K562 (cell line): ENCODE measurements at regions not wholly inside any gene's neighbourhood (a gene's known extent, or its start where the extent isn't known, plus 50 kb on each side); places are given as distances from the start of the nearest gene placed in this dataset.
"Not testable (repeated sequence)": the region's sequence is repeated elsewhere in the genome, so short reads cannot be mapped to it uniquely, and the experiment has no call there.

Source experiments
- ATAC-seq: fragments of 200-7000 bp; cut with Tn5 transposase; 3 replicates; pipeline ENCODE4 v1.9.1; 2020; ENCODE audit warnings: moderate library complexity
- BruUV-seq: library from RNA; stranded (reverse); fragments of 400-500 nt; replicated peaks from 2 replicates; lab custom pipeline; 2021; lab: Mats Ljungman, UMichigan
- CTCF ChIA-PET: fragments of 300-600 bp; formaldehyde crosslinking; extraction: SDS; loops from one replicate; lab custom pipeline; 2021; ENCODE audit warnings: low intra/inter-chr PET ratio; lab: Yijun Ruan, JAX
- POLR2A ChIA-PET: fragments of 300-600, 350-650 bp; sonication (Branson Sonifier 250); formaldehyde crosslinking; extraction: SDS; loops from one replicate; lab custom pipeline; 2021; ENCODE audit warnings: antibody characterized with exemption, inconsistent platforms; lab: Yijun Ruan, JAX
- DNase-seq, 4 experiments: peaks; one replicate each; pipeline versions ENCODE4 v3.0.0 to v3.0.0-alpha.2; 2011 to 2018; ENCODE audit warnings: low spot score in 3 of 4, mixed read lengths in 3 of 4; ENCODE audit errors: extremely low read depth in 1 of 4
- FAIRE-seq: peaks from 2 replicates; lab custom pipeline; 2011; peaks lifted over from hg19 to GRCh38; lab: Jason Lieb, UNC
- H2AFZ ChIP-seq: 2 replicates; pipeline ENCODE4 v1.6.0; 2011; ENCODE audit warnings: low read depth, low read length, control low read depth, inconsistent platforms
- H3K27ac ChIP-seq: fragments of 200-600 bp; 3 replicates; pipeline ENCODE4 v1.8.0; 2011; ENCODE audit warnings: low read depth, mild to moderate bottlenecking, control low read depth, inconsistent platforms, low read length, moderate library complexity, mixed read lengths; ENCODE audit errors: extremely low read depth
- H3K27me3 ChIP-seq, 2 experiments: fragments of 300-600 bp in 1 of 2; 2 replicates in 1 of 2; 3 replicates in 1 of 2; pipeline versions ENCODE4 v1.6.0 to v1.8.0; 2011; ENCODE audit warnings: inconsistent platforms in 2 of 2, low read length in 2 of 2, mild to moderate bottlenecking in 1 of 2, mixed read lengths in 1 of 2, moderate library complexity in 1 of 2; ENCODE audit not compliant: control insufficient read depth in 2 of 2, insufficient read depth in 2 of 2
- H3K36me3 ChIP-seq: fragments of 300-600 bp; 3 replicates; pipeline ENCODE4 v1.8.0; 2011; ENCODE audit warnings: mild to moderate bottlenecking, low read length, inconsistent platforms; ENCODE audit not compliant: control insufficient read depth, insufficient read depth
- H3K4me1 ChIP-seq, 2 experiments: fragments of 200-600 bp in 1 of 2; replicated peaks in 1 of 2; 2 replicates in 1 of 2; 3 replicates in 1 of 2; pipeline versions ENCODE4 v1.5.1 to v1.8.0; 2011; ENCODE audit warnings: inconsistent platforms in 2 of 2, low read length in 2 of 2, mild to moderate bottlenecking in 1 of 2, mixed read lengths in 1 of 2, moderate library complexity in 1 of 2; ENCODE audit not compliant: control insufficient read depth in 2 of 2, insufficient read depth in 2 of 2
- H3K4me2 ChIP-seq: 2 replicates; pipeline ENCODE4 v1.6.1; 2011; ENCODE audit warnings: low read length, control low read depth, inconsistent platforms, mixed read lengths; ENCODE audit not compliant: insufficient read depth
- H3K4me3 ChIP-seq: fragments of 200-600 bp; sonication (generic), shearing (Covaris generic); 2 replicates; pipeline ENCODE4 v1.5.1; 2016; ENCODE audit warnings: control low read depth, inconsistent platforms
- H3K79me2 ChIP-seq: fragments of 200-600 bp; 3 replicates; pipeline ENCODE4 v1.8.0; 2011; ENCODE audit warnings: low read length, inconsistent platforms; ENCODE audit not compliant: control insufficient read depth, insufficient read depth
- H3K9ac ChIP-seq, 2 experiments: 2 replicates each; pipeline versions ENCODE4 v1.6.0 to v1.6.1; 2011; ENCODE audit warnings: low read depth in 2 of 2, low read length in 2 of 2, control low read depth in 1 of 2, inconsistent platforms in 1 of 2, mild to moderate bottlenecking in 1 of 2, mixed read lengths in 1 of 2; ENCODE audit not compliant: insufficient read depth in 1 of 2
- H3K9me1 ChIP-seq: one replicate; pipeline ENCODE4 v1.6.0; 2011; ENCODE audit warnings: inconsistent platforms, mild to moderate bottlenecking, low read length, moderate library complexity; ENCODE audit not compliant: control insufficient read depth, insufficient read depth
- H3K9me3 ChIP-seq: replicated peaks from 2 replicates; pipeline ENCODE4 v1.5.1; 2011; ENCODE audit warnings: low read depth, low read length, inconsistent platforms; ENCODE audit not compliant: control insufficient read depth, insufficient read depth
- H4K20me1 ChIP-seq: replicated peaks from 2 replicates; pipeline ENCODE4 v1.6.1; 2011; ENCODE audit warnings: low read length, inconsistent platforms, mixed read lengths; ENCODE audit not compliant: control insufficient read depth, insufficient read depth
- TARDBP ChIP-seq: fragments of 450-650 bp; IDR thresholded peaks from 2 replicates; pipeline ENCODE4 v1.6.1; 2016
- TCF3 ChIP-seq: sonication (generic); formaldehyde crosslinking; IDR thresholded peaks from 2 replicates; pipeline ENCODE4 v1.4.0; 2020; ENCODE audit warnings: mild to moderate bottlenecking, missing genetic modification reagents
- WGBS: fragments of 100-300 bp; shearing (Covaris generic); methylation state at CpG from one replicate; pipeline ENCODE4 v1.1.6; 2016; ENCODE audit warnings: low coverage, mixed read lengths; ENCODE audit not compliant: insufficient coverage; ENCODE audit errors: missing lambda C conversion rate; 5-methylcytosine and 5-hydroxymethylcytosine counted together
- in situ Hi-C: fragments of 300-500 bp; cut with MboI; formaldehyde crosslinking; loops from 4 replicates; pipeline ENCODE4 v1.15.0; 2018; ENCODE audit warnings: inconsistent platforms, mixed read lengths
- intact Hi-C: fragments of 100-400 bp; cut with micrococcal nuclease; formaldehyde crosslinking; loops from 2 replicates; pipeline ENCODE4 v1.14.2; 2022

GRCh38 chr12:93093243-93093642 is 164.1 kb upstream of the EEA1 start:
- 14% methylated on average over 3 of the region's 3 CpGs for WGBS
- ChIA-PET CTCF (no interaction called here), POLR2A (no interaction called here)
- H3K4me3 ChIP-seq: no peak overlapping the region
- no peaks in the 10 kb centered on the region for H3K9me3 ChIP-seq
- DNase-seq (no peak), FAIRE-seq (no peak), ATAC-seq (no peak)
- no peaks in the 10 kb centered on the region for H3K79me2 ChIP-seq
- H3K27ac ChIP-seq: no peak overlapping the region
- no peak overlapping the region for H2AFZ ChIP-seq
- TF ChIP-seq TCF3 (CRISPR knock-in tag) (no peak), TARDBP (no peak)
- H3K4me2 ChIP-seq: no peak overlapping the region
- no peaks in the 10 kb centered on the region for H4K20me1 ChIP-seq
- H3K36me3 ChIP-seq: no peaks in the 10 kb centered on the region
- no peaks in the 10 kb centered on the region for H3K9me1 ChIP-seq
- no peak overlapping the region for H3K9ac ChIP-seq
- in situ Hi-C loops: no loop called here
- intact Hi-C loops: no loop called here
- BruUV-seq: no TSS peak
- H3K27me3 ChIP-seq: no peaks in the 10 kb centered on the region
- peaks cover 0 to 19% of the 10 kb centered on the region in 2 experiments; a peak in 4 of 5 replicates for H3K4me1 ChIP-seq

- H3K27me3 ChIP-seq, H2AFZ ChIP-seq, in situ Hi-C loops, H3K4me3 ChIP-seq, BruUV-seq, H3K9me1 ChIP-seq, DNase-seq, H3K36me3 ChIP-seq, H3K9me3 ChIP-seq, H3K9ac ChIP-seq, H3K4me2 ChIP-seq, CTCF ChIA-PET, H4K20me1 ChIP-seq, H3K79me2 ChIP-seq, H3K27ac ChIP-seq, intact Hi-C loops, FAIRE-seq, ATAC-seq: not testable (repeated sequence)
- POLR2A ChIA-PET: interaction anchor here (0.6 kb wide), 1 partner anchor 13 kb away, joined by 3 read pairs; no protein-coding TSS in a partner anchor
- WGBS: 60% methylated on average over 9 of the region's 9 CpGs
- peaks cover 0 to 20% of the 10 kb centered on the region in 2 experiments; a peak in 4 of 5 replicates for H3K4me1 ChIP-seq
These were observed 165.1 kb upstream of the EEA1 start for GRCh38 chr12:93094222-93094621.
